Jurkat, Clone E6-1 (cell line): ENCODE measurements at regions not wholly inside any gene's neighbourhood (a gene's known extent, or its start where the extent isn't known, plus 50 kb on each side); places are given as distances from the start of the nearest gene placed in this dataset.

Experiments used
- DNase-seq: peaks from one replicate; pipeline ENCODE4 v3.0.0-alpha.2; 2011; ENCODE audit warnings: low read depth, low spot score
- H3K4me3 ChIP-seq: 2 replicates; pipeline ENCODE4 v1.5.1; 2011; ENCODE audit warnings: mild to moderate bottlenecking, low read length, control low read depth, moderate library complexity

- DNase-seq = no peak
These were observed 79.1 kb downstream of the TRIB2 start for GRCh38 chr2:12795851-12796250.

GRCh38 chr2:12796657-12797056 is 79.9 kb downstream of the TRIB2 start:
- H3K4me3 ChIP-seq = no peak overlapping the region
- no peak for DNase-seq

More at GRCh38 chr2:12795851-12796250, 79.1 kb downstream of the TRIB2 start:
- no peak overlapping the region for H3K4me3 ChIP-seq

- DNase-seq = no peak
- no peak overlapping the region for H3K4me3 ChIP-seq
These were observed 81.1 kb downstream of the TRIB2 start for GRCh38 chr2:12797815-12798214.

GRCh38 chr2:12803607-12804006 is 86.9 kb downstream of the TRIB2 start:
- DNase-seq = no peak
- H3K4me3 ChIP-seq = no peak overlapping the region

- no peak for DNase-seq
- no peak overlapping the region for H3K4me3 ChIP-seq
These were observed 87.5 kb downstream of the TRIB2 start for GRCh38 chr2:12804091-12804856.

- DNase-seq = no peak
These were observed 88.3 kb downstream of the TRIB2 start for GRCh38 chr2:12805033-12805432.

GRCh38 chr2:12806549-12807242 is 90.0 kb downstream of the TRIB2 start:
- no peak for DNase-seq
- no peak overlapping the region for H3K4me3 ChIP-seq

More at GRCh38 chr2:12805033-12805432, 88.3 kb downstream of the TRIB2 start:
- no peak overlapping the region for H3K4me3 ChIP-seq

- no peak overlapping the region for H3K4me3 ChIP-seq
- DNase-seq = no peak
These were observed 91.4 kb downstream of the TRIB2 start for GRCh38 chr2:12807907-12808810.

- no peak overlapping the region for H3K4me3 ChIP-seq
- DNase-seq = no peak
These were observed 92.8 kb downstream of the TRIB2 start for GRCh38 chr2:12809526-12809925.

- H3K4me3 ChIP-seq = no peak overlapping the region
- no peak for DNase-seq
These were observed 95.2 kb downstream of the TRIB2 start for GRCh38 chr2:12811916-12812315.

GRCh38 chr2:12813166-12813565 is 96.4 kb downstream of the TRIB2 start:
- H3K4me3 ChIP-seq = no peak overlapping the region
- DNase-seq = no peak

GRCh38 chr2:12816379-12817306 is 99.9 kb downstream of the TRIB2 start:
- DNase-seq = no peak

GRCh38 chr2:12817870-12818269 is 101.1 kb downstream of the TRIB2 start:
- no peak overlapping the region for H3K4me3 ChIP-seq
- no peak for DNase-seq

More at GRCh38 chr2:12816379-12817306, 99.9 kb downstream of the TRIB2 start:
- no peak overlapping the region for H3K4me3 ChIP-seq

GRCh38 chr2:12818416-12819102 is 101.8 kb downstream of the TRIB2 start:
- DNase-seq = no peak
- no peak overlapping the region for H3K4me3 ChIP-seq

GRCh38 chr2:12819103-12819475 is 102.4 kb downstream of the TRIB2 start:
- DNase-seq = no peak
- H3K4me3 ChIP-seq = no peak overlapping the region

GRCh38 chr2:12819721-12820120 is 103.0 kb downstream of the TRIB2 start:
- no peak overlapping the region for H3K4me3 ChIP-seq
- no peak for DNase-seq

- H3K4me3 ChIP-seq = no peak overlapping the region
- no peak for DNase-seq
These were observed 104.9 kb downstream of the TRIB2 start for GRCh38 chr2:12821656-12822055.

- DNase-seq = no peak
- no peak overlapping the region for H3K4me3 ChIP-seq
These were observed 107.6 kb downstream of the TRIB2 start for GRCh38 chr2:12824351-12824777.
